HFF-Myc (cell line): ENCODE measurements at regions not wholly inside any gene's neighbourhood (a gene's known extent, or its start where the extent isn't known, plus 50 kb on each side); places are given as distances from the start of the nearest gene placed in this dataset.

Source experiments
- DNase-seq: peaks from one replicate; pipeline ENCODE4 v3.0.0-alpha.2; 2011; ENCODE audit warnings: low read depth; ENCODE audit errors: extremely low read depth
- H3K4me3 ChIP-seq: replicated peaks from 2 replicates; pipeline ENCODE4 v1.5.1; 2011; ENCODE audit warnings: low read depth, mild to moderate bottlenecking, control low read depth, low read length
- TF ChIP-seq, protein P1 (sequence below): IDR thresholded peaks from 2 replicates; pipeline ENCODE4 v1.5.1; 2012; ENCODE audit warnings: mild to moderate bottlenecking, low read depth, low read length, control low read depth; ENCODE audit errors: missing control alignments

DNA sequence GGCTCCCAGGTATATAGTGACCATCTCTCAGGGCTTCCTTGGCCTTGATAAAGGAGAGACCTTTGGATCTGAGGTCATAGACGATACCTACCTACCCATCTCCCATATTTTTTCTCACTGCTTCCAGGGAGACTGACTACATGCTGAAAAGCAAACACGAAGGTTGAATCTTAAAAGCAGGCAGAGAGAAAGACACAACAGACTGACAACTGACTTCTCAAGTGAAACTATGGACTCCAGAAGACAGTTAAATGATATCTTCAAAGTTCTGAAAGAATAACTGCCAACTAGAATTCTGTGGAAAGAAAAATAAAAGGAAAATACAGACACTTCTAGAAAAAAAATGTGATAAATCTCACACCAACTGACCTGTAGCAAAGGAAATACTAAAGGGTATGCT is 76.5 kb upstream of the HAAO start:
- DNase-seq: no peak
- TF ChIP-seq, protein P1, sequence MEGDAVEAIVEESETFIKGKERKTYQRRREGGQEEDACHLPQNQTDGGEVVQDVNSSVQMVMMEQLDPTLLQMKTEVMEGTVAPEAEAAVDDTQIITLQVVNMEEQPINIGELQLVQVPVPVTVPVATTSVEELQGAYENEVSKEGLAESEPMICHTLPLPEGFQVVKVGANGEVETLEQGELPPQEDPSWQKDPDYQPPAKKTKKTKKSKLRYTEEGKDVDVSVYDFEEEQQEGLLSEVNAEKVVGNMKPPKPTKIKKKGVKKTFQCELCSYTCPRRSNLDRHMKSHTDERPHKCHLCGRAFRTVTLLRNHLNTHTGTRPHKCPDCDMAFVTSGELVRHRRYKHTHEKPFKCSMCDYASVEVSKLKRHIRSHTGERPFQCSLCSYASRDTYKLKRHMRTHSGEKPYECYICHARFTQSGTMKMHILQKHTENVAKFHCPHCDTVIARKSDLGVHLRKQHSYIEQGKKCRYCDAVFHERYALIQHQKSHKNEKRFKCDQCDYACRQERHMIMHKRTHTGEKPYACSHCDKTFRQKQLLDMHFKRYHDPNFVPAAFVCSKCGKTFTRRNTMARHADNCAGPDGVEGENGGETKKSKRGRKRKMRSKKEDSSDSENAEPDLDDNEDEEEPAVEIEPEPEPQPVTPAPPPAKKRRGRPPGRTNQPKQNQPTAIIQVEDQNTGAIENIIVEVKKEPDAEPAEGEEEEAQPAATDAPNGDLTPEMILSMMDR: no peak
- H3K4me3 ChIP-seq: no peak overlapping the region

DNA sequence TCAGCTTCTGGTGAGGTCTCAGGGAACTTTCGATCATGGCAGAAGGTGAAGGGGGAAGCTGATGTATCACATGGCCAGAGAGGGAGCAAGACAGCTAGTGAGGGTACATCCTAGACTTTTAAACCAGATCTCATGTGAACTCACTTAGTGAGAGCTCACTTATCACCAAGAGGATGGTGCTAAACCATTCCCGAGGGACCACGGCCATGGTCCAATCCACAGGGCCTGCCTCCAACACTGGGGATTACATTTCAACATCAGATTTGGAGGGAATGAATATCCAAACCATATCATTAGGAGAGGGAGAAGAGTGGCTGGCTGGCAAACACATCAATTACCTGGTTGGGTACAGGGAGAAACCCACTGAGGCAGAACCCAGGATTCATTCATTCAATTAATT is 75.7 kb upstream of the HAAO start:
- H3K4me3 ChIP-seq: no peak overlapping the region
- DNase-seq: no peak
- TF ChIP-seq, protein P1: no peak

- no peak for DNase-seq
- TF ChIP-seq, protein P1: no peak
- no peak overlapping the region for H3K4me3 ChIP-seq
Measured at GRCh38 chr2:42867093-42868065, 75.0 kb upstream of the HAAO start.

GRCh38 chr2:42865884-42866881 is 73.8 kb upstream of the HAAO start:
- no peak for DNase-seq
- no peak overlapping the region for H3K4me3 ChIP-seq
- TF ChIP-seq, protein P1: no peak

- DNase-seq: no peak
- no peak overlapping the region for H3K4me3 ChIP-seq
- TF ChIP-seq, protein P1: no peak
Measured at GRCh38 chr2:42864641-42865280, 72.4 kb upstream of the HAAO start.

GRCh38 chr2:42864222-42864621 is 71.8 kb upstream of the HAAO start:
- TF ChIP-seq, protein P1: no peak
- no peak overlapping the region for H3K4me3 ChIP-seq
- no peak for DNase-seq
